Stimulated activated CD4-positive, alpha-beta T cell treated with anti-CD3 and anti-CD28 coated beads, Interleukin-12 subunit alpha, Interleukin-12 subunit beta, amount 100 ng/mL, for 24 hours (primary cell): ENCODE measurements at regions not wholly inside any gene's neighbourhood (a gene's known extent, or its start where the extent isn't known, plus 50 kb on each side); places are given as distances from the start of the nearest gene placed in this dataset.

ENCODE experiments used
- DNase-seq, 2 experiments: peaks; one replicate each; pipeline ENCODE4 v3.0.0-alpha.2; 2020; ENCODE audit warnings: low read depth in 2 of 2

- DNase-seq, result no peak
Measured at GRCh38 chr12:88417531-88417930, 162.7 kb downstream of the KITLG start.

- DNase-seq, result no peak
Measured at GRCh38 chr12:88418856-88419497, 161.3 kb downstream of the KITLG start.

GRCh38 chr12:88419794-88420193, 160.5 kb downstream of the KITLG start:
- no peak for DNase-seq

- no peak for DNase-seq
Measured at GRCh38 chr12:88420457-88420856, 159.8 kb downstream of the KITLG start.

GRCh38 chr12:88424791-88425730, 155.2 kb downstream of the KITLG start:
- DNase-seq, result no peak

GRCh38 chr12:88428350-88428749, 151.9 kb downstream of the KITLG start:
- DNase-seq, result no peak

GRCh38 chr12:88431246-88431645, 149.0 kb downstream of the KITLG start:
- DNase-seq, result no peak

GRCh38 chr12:88432531-88433490, 147.5 kb downstream of the KITLG start:
- DNase-seq, result no peak

- DNase-seq, result no peak
Measured at GRCh38 chr12:88433997-88434703, 146.1 kb downstream of the KITLG start.

GRCh38 chr12:88435334-88436076, 144.8 kb downstream of the KITLG start:
- DNase-seq, result no peak

GRCh38 chr12:88437226-88437625, 143.0 kb downstream of the KITLG start:
- no peak for DNase-seq
